ENCODE measurements at regions not wholly inside any gene's neighbourhood (a gene's known extent, or its start where the extent isn't known, plus 50 kb on each side); places are given as distances from the start of the nearest gene placed in this dataset.
A peak's percentile ranks its signal among the peaks of the same experiment; 100 is the strongest.
"Not testable (repeated sequence)": the region's sequence is repeated elsewhere in the genome, so short reads cannot be mapped to it uniquely, and the experiment has no call there.

GRCh38 chr5:102666164-102666946 lies 88.8 kb upstream of the PAM start:
- peak; percentile 39 for DNase-seq

GRCh38 chr5:102668220-102668932 lies 86.7 kb upstream of the PAM start:
- DNase-seq = peak; percentile 70

- DNase-seq = peak; percentile 42
Observed at GRCh38 chr5:102670224-102670836, 84.8 kb upstream of the PAM start.

- DNase-seq = not testable (repeated sequence)
Observed at GRCh38 chr5:102671033-102671734, 83.9 kb upstream of the PAM start.

- no peak for DNase-seq
Observed at GRCh38 chr5:102678267-102679058, 76.6 kb upstream of the PAM start.

- peak; percentile 33 for DNase-seq
Observed at GRCh38 chr5:102681403-102681983, 73.6 kb upstream of the PAM start.

GRCh38 chr5:102682101-102682647 lies 72.9 kb upstream of the PAM start:
- DNase-seq = no peak

- not testable (repeated sequence) for DNase-seq
Observed at GRCh38 chr5:102688076-102688475, 67.0 kb upstream of the PAM start.

- not testable (repeated sequence) for DNase-seq
Observed at GRCh38 chr5:102688581-102689342, 66.3 kb upstream of the PAM start.

GRCh38 chr5:102690910-102691309 lies 64.2 kb upstream of the PAM start:
- no peak for DNase-seq

- no peak for DNase-seq
Observed at GRCh38 chr5:102691434-102691833, 63.7 kb upstream of the PAM start.

GRCh38 chr5:102700120-102700831 lies 54.8 kb upstream of the PAM start:
- DNase-seq = no peak

- no peak for DNase-seq
Observed at GRCh38 chr5:102700916-102701315, 54.2 kb upstream of the PAM start.

- DNase-seq = no peak
Observed at GRCh38 chr5:102701748-102702147, 53.4 kb upstream of the PAM start.

Measured in NCI-H187 treated with DMSO at 0.1 percent for 48 hours (cell line).